Activated CD8-positive, alpha-beta memory T cell treated with anti-CD3 and anti-CD28 coated beads for 36 hours (primary cell): ENCODE measurements at regions not wholly inside any gene's neighbourhood (a gene's known extent, or its start where the extent isn't known, plus 50 kb on each side); places are given as distances from the start of the nearest gene placed in this dataset.
"Not testable (repeated sequence)": the region's sequence is repeated elsewhere in the genome, so short reads cannot be mapped to it uniquely, and the experiment has no call there.

Experiments
- CTCF ChIA-PET: fragments of 350-600 bp; sonication (Branson Sonifier 250); formaldehyde crosslinking; loops from one replicate; lab custom pipeline; 2021; ENCODE audit warnings: antibody characterized with exemption; lab: Charles Lee
- POLR2A ChIA-PET: fragments of 350-600 bp; sonication (Branson Sonifier 250); formaldehyde crosslinking; loops from one replicate; lab custom pipeline; 2021; ENCODE audit warnings: antibody characterized with exemption; lab: Charles Lee

- ChIA-PET POLR2A (no interaction called here), CTCF (no interaction called here)
These were observed 200.0 kb upstream of the SULF2 start for GRCh38 chr20:47985092-47985850.

GRCh38 chr20:47984437-47984836 lies 199.2 kb upstream of the SULF2 start:
- POLR2A ChIA-PET: no interaction called here

GRCh38 chr20:47983642-47984041 lies 198.4 kb upstream of the SULF2 start:
- CTCF ChIA-PET, POLR2A ChIA-PET: not testable (repeated sequence)

More at GRCh38 chr20:47984437-47984836, 199.2 kb upstream of the SULF2 start:
- CTCF ChIA-PET: no interaction called here

GRCh38 chr20:47982574-47983360 lies 197.5 kb upstream of the SULF2 start:
- ChIA-PET POLR2A (no interaction called here), CTCF (no interaction called here)

- POLR2A ChIA-PET: no interaction called here
- CTCF ChIA-PET: no interaction called here
These were observed 195.9 kb upstream of the SULF2 start for GRCh38 chr20:47981222-47981621.

- CTCF ChIA-PET: no interaction called here
- POLR2A ChIA-PET: no interaction called here
These were observed 195.3 kb upstream of the SULF2 start for GRCh38 chr20:47980336-47981177.

- CTCF ChIA-PET, POLR2A ChIA-PET: not testable (repeated sequence)
These were observed 194.2 kb upstream of the SULF2 start for GRCh38 chr20:47979361-47980095.

GRCh38 chr20:47978428-47979120 lies 193.3 kb upstream of the SULF2 start:
- CTCF ChIA-PET, POLR2A ChIA-PET: not testable (repeated sequence)

GRCh38 chr20:47977789-47978252 lies 192.5 kb upstream of the SULF2 start:
- POLR2A ChIA-PET, CTCF ChIA-PET: not testable (repeated sequence)

GRCh38 chr20:47977017-47977788 lies 191.9 kb upstream of the SULF2 start:
- POLR2A ChIA-PET, CTCF ChIA-PET: not testable (repeated sequence)

GRCh38 chr20:47974234-47974878 lies 189.1 kb upstream of the SULF2 start:
- POLR2A ChIA-PET: no interaction called here
- CTCF ChIA-PET: no interaction called here

GRCh38 chr20:47973519-47974233 lies 188.4 kb upstream of the SULF2 start:
- CTCF ChIA-PET: no interaction called here
- POLR2A ChIA-PET: no interaction called here

GRCh38 chr20:47972916-47973309 lies 187.6 kb upstream of the SULF2 start:
- CTCF ChIA-PET: no interaction called here
- POLR2A ChIA-PET: no interaction called here

- CTCF ChIA-PET, POLR2A ChIA-PET: not testable (repeated sequence)
These were observed 187.1 kb upstream of the SULF2 start for GRCh38 chr20:47972297-47972915.

GRCh38 chr20:47971058-47971791 lies 185.9 kb upstream of the SULF2 start:
- POLR2A ChIA-PET: no interaction called here
- CTCF ChIA-PET: no interaction called here
